ENCODE measurements at regions not wholly inside any gene's neighbourhood (a gene's known extent, or its start where the extent isn't known, plus 50 kb on each side); places are given as distances from the start of the nearest gene placed in this dataset.

GRCh38 chr5:158152136-158152535 lies 293.2 kb upstream of the CLINT1 start:
- TF ChIP-seq, protein P1, sequence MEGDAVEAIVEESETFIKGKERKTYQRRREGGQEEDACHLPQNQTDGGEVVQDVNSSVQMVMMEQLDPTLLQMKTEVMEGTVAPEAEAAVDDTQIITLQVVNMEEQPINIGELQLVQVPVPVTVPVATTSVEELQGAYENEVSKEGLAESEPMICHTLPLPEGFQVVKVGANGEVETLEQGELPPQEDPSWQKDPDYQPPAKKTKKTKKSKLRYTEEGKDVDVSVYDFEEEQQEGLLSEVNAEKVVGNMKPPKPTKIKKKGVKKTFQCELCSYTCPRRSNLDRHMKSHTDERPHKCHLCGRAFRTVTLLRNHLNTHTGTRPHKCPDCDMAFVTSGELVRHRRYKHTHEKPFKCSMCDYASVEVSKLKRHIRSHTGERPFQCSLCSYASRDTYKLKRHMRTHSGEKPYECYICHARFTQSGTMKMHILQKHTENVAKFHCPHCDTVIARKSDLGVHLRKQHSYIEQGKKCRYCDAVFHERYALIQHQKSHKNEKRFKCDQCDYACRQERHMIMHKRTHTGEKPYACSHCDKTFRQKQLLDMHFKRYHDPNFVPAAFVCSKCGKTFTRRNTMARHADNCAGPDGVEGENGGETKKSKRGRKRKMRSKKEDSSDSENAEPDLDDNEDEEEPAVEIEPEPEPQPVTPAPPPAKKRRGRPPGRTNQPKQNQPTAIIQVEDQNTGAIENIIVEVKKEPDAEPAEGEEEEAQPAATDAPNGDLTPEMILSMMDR (IDR thresholded peaks at IDR 0.05), result no peak
- TF ChIP-seq POLR2A (IDR thresholded peaks at IDR 0.05), result no peak

All from Peyer's patch (tissue), 4 donors.